WTC11 (cell line): ENCODE measurements at regions not wholly inside any gene's neighbourhood (a gene's known extent, or its start where the extent isn't known, plus 50 kb on each side); places are given as distances from the start of the nearest gene placed in this dataset.

Experiments
- ATAC-seq: fragments of 200-7000 bp; cut with Tn5 transposase; 2 replicates; pipeline ENCODE4 v1.10.0; 2021; ENCODE audit warnings: mild to moderate bottlenecking, moderate library complexity
- CTCF ChIA-PET: fragments of 300-600 bp; sonication (Branson Sonifier 250); formaldehyde crosslinking; loops from one replicate; lab custom pipeline; 2021; ENCODE audit warnings: antibody characterized with exemption; lab: Charles Lee
- POLR2A ChIA-PET: fragments of 350-600 bp; sonication (Branson Sonifier 250); formaldehyde crosslinking; loops from one replicate; lab custom pipeline; 2021; ENCODE audit warnings: antibody characterized with exemption; lab: Charles Lee
- DNase-seq: peaks from one replicate; pipeline ENCODE4 v3.0.0; 2021; ENCODE audit warnings: low spot score
- H3K27ac Mint-ChIP-seq: 2 replicates; pipeline ENCODE4 v1.8.0; 2021; ENCODE audit warnings: mixed read lengths
- H3K27me3 Mint-ChIP-seq: 2 replicates; pipeline ENCODE4 v1.8.0; 2021; ENCODE audit warnings: low read depth, mild to moderate bottlenecking, moderate library complexity, mixed read lengths
- H3K36me3 Mint-ChIP-seq: 2 replicates; pipeline ENCODE4 v1.8.0; 2021; ENCODE audit warnings: mixed read lengths
- H3K4me1 Mint-ChIP-seq: 2 replicates; pipeline ENCODE4 v1.8.0; 2022; ENCODE audit warnings: mixed read lengths
- H3K4me3 Mint-ChIP-seq: 2 replicates; pipeline ENCODE4 v1.8.0; 2021; ENCODE audit warnings: mild to moderate bottlenecking, moderate library complexity, mixed read lengths
- H3K9me3 Mint-ChIP-seq: 2 replicates; pipeline ENCODE4 v1.8.0; 2021; ENCODE audit warnings: mixed read lengths
- EMX1 ChIP-seq: fragments of 250-450 bp; sonication (Bioruptor Pico); IDR thresholded peaks from 2 replicates; pipeline ENCODE4 v1.8.0; 2021; ENCODE audit warnings: mild to moderate bottlenecking
- ESRRA ChIP-seq: sonication (generic); formaldehyde crosslinking; IDR thresholded peaks from 2 replicates; pipeline ENCODE4 v1.8.1; 2022; ENCODE audit warnings: mild to moderate bottlenecking, missing genetic modification reagents, borderline replicate concordance
- FOXJ3 ChIP-seq: sonication (generic); formaldehyde crosslinking; IDR thresholded peaks from 2 replicates; pipeline ENCODE4 v1.9.0; 2021; ENCODE audit warnings: missing genetic modification reagents, mild to moderate bottlenecking, borderline replicate concordance
- GABPB1 ChIP-seq: sonication (generic); formaldehyde crosslinking; IDR thresholded peaks from 2 replicates; pipeline ENCODE4 v1.8.1; 2023; ENCODE audit warnings: mild to moderate bottlenecking, missing genetic modification reagents
- GTF2I ChIP-seq: fragments of 250-450 bp; sonication (Bioruptor Pico); conservative IDR thresholded peaks from 2 replicates; pipeline ENCODE4 v1.4.0; 2021; ENCODE audit warnings: mild to moderate bottlenecking
- HMGA2 ChIP-seq: fragments of 250-450 bp; sonication (Bioruptor Pico); IDR thresholded peaks from 2 replicates; pipeline ENCODE4 v1.4.0; 2021; ENCODE audit warnings: mild to moderate bottlenecking, moderate library complexity
- JUN ChIP-seq: sonication (generic); formaldehyde crosslinking; IDR thresholded peaks from 2 replicates; pipeline ENCODE4 v1.8.0; 2023; ENCODE audit warnings: mild to moderate bottlenecking, missing genetic modification reagents
- NFATC4 ChIP-seq: fragments of 250-450 bp; sonication (Bioruptor Pico); IDR thresholded peaks from 2 replicates; pipeline ENCODE4 v1.9.0; 2021; ENCODE audit warnings: mild to moderate bottlenecking
- NR2C2 ChIP-seq: sonication (generic); formaldehyde crosslinking; IDR thresholded peaks from 2 replicates; pipeline ENCODE4 v1.8.0; 2022; ENCODE audit warnings: mild to moderate bottlenecking, missing genetic modification reagents
- SP1 ChIP-seq: sonication (generic); formaldehyde crosslinking; conservative IDR thresholded peaks from 2 replicates; pipeline ENCODE4 v1.8.1; 2022; ENCODE audit warnings: missing genetic modification reagents
- TCF7 ChIP-seq: sonication (generic); formaldehyde crosslinking; IDR thresholded peaks from 2 replicates; pipeline ENCODE4 v1.8.0; 2022; ENCODE audit warnings: mild to moderate bottlenecking, low read depth, missing genetic modification reagents, moderate library complexity
- ZNF263 ChIP-seq: sonication (generic); formaldehyde crosslinking; IDR thresholded peaks from 2 replicates; pipeline ENCODE4 v1.8.1; 2022; ENCODE audit warnings: low read depth, mild to moderate bottlenecking, moderate library complexity, missing genetic modification reagents
- ZNF317 ChIP-seq: sonication (generic); formaldehyde crosslinking; IDR thresholded peaks from 2 replicates; pipeline ENCODE4 v1.8.1; 2023; ENCODE audit warnings: low read depth, mild to moderate bottlenecking, moderate library complexity, missing genetic modification reagents, borderline replicate concordance
- ZNF423 ChIP-seq: fragments of 250-450 bp; sonication (Bioruptor Pico); IDR thresholded peaks from 2 replicates; pipeline ENCODE4 v2.1.2; 2022; ENCODE audit warnings: mild to moderate bottlenecking, moderate library complexity
- TF ChIP-seq, protein P1 (sequence below): sonication (generic); formaldehyde crosslinking; IDR thresholded peaks from 2 replicates; pipeline ENCODE4 v1.8.0; 2022; ENCODE audit warnings: mild to moderate bottlenecking, missing genetic modification reagents
- TF ChIP-seq, protein P2 (sequence below): sonication (generic); formaldehyde crosslinking; conservative IDR thresholded peaks from 2 replicates; pipeline ENCODE4 v1.8.1; 2022; ENCODE audit warnings: mild to moderate bottlenecking, missing genetic modification reagents
- TF ChIP-seq, protein P3 (sequence below): fragments of 250-450 bp; sonication (Bioruptor Pico); IDR thresholded peaks from 2 replicates; pipeline ENCODE4 v1.9.0; 2021; ENCODE audit warnings: moderate library complexity, mild to moderate bottlenecking, inconsistent platforms, borderline replicate concordance
- TF ChIP-seq, protein P4 (sequence below): fragments of 250-450 bp; sonication (Bioruptor Pico); IDR thresholded peaks from 2 replicates; pipeline ENCODE4 v1.9.0; 2021; ENCODE audit warnings: mild to moderate bottlenecking, borderline replicate concordance
- TF ChIP-seq, protein P5 (sequence below): sonication (generic); formaldehyde crosslinking; IDR thresholded peaks from 2 replicates; pipeline ENCODE4 v1.8.0; 2022; ENCODE audit warnings: missing genetic modification reagents

DNA sequence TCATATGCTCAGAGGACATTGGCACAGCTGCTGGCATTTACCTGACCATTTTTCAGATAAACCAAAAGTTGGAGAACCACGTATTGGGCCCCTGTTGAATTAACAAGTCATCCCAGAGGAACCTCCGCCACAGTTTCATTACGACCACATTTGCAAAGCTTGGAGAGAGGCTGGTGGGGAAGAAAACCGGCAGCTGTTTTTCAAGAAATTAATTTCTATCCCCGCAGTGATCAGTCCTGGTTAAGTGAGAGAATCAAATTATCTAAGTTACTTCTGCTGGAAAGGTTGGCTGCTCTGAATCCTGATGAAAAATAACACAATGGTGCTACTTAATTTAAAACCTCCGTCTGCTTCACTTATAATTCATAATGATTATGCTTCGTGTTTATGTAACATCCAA, 737.1 kb upstream of the AUTS2 start (continued):
- TF ChIP-seq, protein P1, sequence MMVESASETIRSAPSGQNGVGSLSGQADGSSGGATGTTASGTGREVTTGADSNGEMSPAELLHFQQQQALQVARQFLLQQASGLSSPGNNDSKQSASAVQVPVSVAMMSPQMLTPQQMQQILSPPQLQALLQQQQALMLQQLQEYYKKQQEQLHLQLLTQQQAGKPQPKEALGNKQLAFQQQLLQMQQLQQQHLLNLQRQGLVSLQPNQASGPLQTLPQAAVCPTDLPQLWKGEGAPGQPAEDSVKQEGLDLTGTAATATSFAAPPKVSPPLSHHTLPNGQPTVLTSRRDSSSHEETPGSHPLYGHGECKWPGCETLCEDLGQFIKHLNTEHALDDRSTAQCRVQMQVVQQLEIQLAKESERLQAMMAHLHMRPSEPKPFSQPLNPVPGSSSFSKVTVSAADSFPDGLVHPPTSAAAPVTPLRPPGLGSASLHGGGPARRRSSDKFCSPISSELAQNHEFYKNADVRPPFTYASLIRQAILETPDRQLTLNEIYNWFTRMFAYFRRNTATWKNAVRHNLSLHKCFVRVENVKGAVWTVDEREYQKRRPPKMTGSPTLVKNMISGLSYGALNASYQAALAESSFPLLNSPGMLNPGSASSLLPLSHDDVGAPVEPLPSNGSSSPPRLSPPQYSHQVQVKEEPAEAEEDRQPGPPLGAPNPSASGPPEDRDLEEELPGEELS (CRISPR knock-in tag), result no peak

DNA sequence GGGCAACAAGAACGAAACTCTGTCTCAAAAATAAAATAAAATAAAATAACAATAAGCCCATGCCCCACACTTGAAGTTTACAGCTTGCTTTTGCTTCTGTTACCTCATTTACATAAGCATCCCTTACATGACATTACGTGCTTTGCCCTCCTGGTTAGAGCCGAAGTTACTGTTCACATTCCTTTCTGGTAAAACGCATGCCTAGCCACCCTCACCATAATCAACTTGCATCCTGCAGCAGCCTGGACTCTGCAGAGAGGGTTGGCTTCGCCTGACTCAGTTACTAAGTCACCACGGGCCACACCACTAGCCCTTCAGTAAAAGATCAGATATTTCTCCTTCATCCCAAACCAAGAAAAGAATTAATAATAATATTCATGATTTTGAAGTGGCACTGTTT, 736.0 kb upstream of the AUTS2 start:
- no peaks in the 10 kb centered on the region; the same call in 1 of the 2 replicates for H3K27me3 Mint-ChIP-seq
- ATAC-seq (no peak), DNase-seq (no peak)
- no peaks in the 10 kb centered on the region for H3K9me3 Mint-ChIP-seq
- no peak overlapping the region for H3K27ac Mint-ChIP-seq
- H3K36me3 Mint-ChIP-seq, result no peaks in the 10 kb centered on the region
- TF ChIP-seq NR2C2 (CRISPR knock-in tag) (no peak), JUN (no peak), NFATC4 (CRISPR knock-in tag) (no peak), ZNF263 (CRISPR knock-in tag) (no peak)
- TF ChIP-seq, protein P2, sequence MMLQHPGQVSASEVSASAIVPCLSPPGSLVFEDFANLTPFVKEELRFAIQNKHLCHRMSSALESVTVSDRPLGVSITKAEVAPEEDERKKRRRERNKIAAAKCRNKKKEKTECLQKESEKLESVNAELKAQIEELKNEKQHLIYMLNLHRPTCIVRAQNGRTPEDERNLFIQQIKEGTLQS (CRISPR knock-in tag), result no peak
- ChIA-PET POLR2A (no interaction called here), CTCF (no interaction called here)
- peaks cover 18% of the 10 kb centered on the region for H3K4me1 Mint-ChIP-seq
- no peak overlapping the region for H3K4me3 Mint-ChIP-seq

DNA sequence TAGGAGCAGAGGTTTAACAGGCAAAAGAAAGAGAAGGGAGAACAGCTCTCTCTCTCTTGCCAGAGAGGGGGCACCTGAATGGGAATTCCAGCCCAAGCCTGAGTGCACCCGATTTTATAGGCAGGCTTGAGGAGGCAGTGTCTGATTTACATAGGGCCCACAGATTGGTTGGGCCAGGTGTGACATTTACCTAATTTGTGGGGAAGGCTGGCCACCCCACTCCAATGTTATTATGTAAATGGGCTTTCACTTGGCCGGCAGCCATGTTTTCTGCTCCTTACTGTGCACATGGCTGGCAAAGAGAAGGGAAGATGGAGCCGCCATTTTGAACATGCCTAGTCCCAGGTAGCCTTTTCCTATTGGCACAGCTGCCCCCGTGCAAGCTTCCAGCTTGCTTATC, 735.5 kb upstream of the AUTS2 start:
- H3K27ac Mint-ChIP-seq, result no peak overlapping the region
- no peaks in the 10 kb centered on the region; the same call in 1 of the 2 replicates for H3K27me3 Mint-ChIP-seq
- POLR2A ChIA-PET, result no interaction called here
- CTCF ChIA-PET, result no interaction called here
- no peak for DNase-seq
- peaks cover 2% of the 10 kb centered on the region for H3K9me3 Mint-ChIP-seq
- H3K4me1 Mint-ChIP-seq, result peaks cover 22% of the 10 kb centered on the region
- TF ChIP-seq, protein P3, sequence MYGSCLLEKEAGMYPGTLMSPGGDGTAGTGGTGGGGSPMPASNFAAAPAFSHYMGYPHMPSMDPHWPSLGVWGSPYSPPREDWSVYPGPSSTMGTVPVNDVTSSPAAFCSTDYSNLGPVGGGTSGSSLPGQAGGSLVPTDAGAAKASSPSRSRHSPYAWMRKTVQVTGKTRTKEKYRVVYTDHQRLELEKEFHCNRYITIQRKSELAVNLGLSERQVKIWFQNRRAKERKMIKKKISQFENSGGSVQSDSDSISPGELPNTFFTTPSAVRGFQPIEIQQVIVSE, result no peak
- TF ChIP-seq ZNF423 (CRISPR knock-in tag), result no peak
- no peak for TF ChIP-seq ZNF317
- no peak for TF ChIP-seq SP1
- TF ChIP-seq TCF7 (CRISPR knock-in tag), result no peak
- TF ChIP-seq, all 79 proteins: peak for 0
- H3K4me3 Mint-ChIP-seq, result no peak overlapping the region
- H3K36me3 Mint-ChIP-seq, result no peaks in the 10 kb centered on the region
- no peak for ATAC-seq

DNA sequence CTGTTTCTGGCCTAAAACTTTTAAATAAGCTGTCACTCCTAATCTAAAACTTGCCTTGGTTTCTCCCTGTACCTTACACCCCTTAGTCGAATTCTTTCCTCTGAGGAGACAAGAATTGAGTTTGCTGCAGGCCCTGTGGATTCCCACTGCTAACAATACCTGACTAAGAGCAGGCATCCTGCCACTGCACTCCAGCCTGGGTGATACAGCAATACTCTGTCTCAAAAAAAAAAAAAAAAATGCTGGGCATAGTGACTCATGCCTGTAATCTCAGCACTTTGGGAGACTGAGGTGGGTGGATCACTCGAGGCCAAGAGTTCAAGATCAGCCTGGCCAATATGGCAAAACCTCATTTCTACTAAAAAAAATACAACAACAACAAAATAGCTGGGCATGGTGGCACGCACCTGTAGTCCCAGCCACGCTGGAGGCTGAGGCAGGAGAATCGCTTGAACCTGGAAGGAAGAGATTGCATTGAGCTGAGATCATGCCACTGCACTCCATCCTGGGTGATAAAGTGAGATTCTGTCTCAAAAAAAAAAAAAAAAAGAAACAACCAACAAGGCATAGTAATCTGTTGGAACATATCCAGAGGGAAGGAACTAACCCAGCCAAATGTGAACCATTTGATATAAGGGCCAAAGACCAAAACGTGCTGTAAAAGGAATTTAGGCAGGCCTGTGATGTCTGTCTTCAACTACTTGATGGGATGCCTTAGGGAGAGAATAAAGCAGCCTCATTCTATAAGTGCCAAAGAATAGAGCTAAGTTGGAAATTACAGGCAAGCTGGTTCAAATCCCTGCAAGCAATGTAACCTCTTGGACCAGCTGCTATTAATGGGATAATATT, 732.7 kb upstream of the AUTS2 start:
- Mint-ChIP-seq H3K36me3 (no peaks in the 10 kb centered on the region), H3K9me3 (peaks cover 27% of the 10 kb centered on the region), H3K27ac (peak overlapping the region; percentile 83), H3K27me3 (peaks cover 5% of the 10 kb centered on the region), H3K4me3 (no peak overlapping the region), H3K4me1 (peaks cover 30% of the 10 kb centered on the region)
- DNase-seq (no peak), ATAC-seq (no peak)
- ChIA-PET CTCF (interaction anchor here (1.4 kb wide), 1 partner anchor 18 kb away, joined by 5 read pairs; no protein-coding TSS in a partner anchor), POLR2A (interaction anchor here (0.6 kb wide), 1 partner anchor 382 kb away, joined by 3 read pairs; no protein-coding TSS in a partner anchor)
- TF ChIP-seq TCF7 (CRISPR knock-in tag) (no peak), HMGA2 (CRISPR knock-in tag) (no peak), EMX1 (no peak), GABPB1 (CRISPR knock-in tag) (no peak), NFATC4 (CRISPR knock-in tag) (no peak), GTF2I (CRISPR knock-in tag) (no peak), ESRRA (CRISPR knock-in tag) (no peak), FOXJ3 (CRISPR knock-in tag) (no peak)
- TF ChIP-seq, protein P4, sequence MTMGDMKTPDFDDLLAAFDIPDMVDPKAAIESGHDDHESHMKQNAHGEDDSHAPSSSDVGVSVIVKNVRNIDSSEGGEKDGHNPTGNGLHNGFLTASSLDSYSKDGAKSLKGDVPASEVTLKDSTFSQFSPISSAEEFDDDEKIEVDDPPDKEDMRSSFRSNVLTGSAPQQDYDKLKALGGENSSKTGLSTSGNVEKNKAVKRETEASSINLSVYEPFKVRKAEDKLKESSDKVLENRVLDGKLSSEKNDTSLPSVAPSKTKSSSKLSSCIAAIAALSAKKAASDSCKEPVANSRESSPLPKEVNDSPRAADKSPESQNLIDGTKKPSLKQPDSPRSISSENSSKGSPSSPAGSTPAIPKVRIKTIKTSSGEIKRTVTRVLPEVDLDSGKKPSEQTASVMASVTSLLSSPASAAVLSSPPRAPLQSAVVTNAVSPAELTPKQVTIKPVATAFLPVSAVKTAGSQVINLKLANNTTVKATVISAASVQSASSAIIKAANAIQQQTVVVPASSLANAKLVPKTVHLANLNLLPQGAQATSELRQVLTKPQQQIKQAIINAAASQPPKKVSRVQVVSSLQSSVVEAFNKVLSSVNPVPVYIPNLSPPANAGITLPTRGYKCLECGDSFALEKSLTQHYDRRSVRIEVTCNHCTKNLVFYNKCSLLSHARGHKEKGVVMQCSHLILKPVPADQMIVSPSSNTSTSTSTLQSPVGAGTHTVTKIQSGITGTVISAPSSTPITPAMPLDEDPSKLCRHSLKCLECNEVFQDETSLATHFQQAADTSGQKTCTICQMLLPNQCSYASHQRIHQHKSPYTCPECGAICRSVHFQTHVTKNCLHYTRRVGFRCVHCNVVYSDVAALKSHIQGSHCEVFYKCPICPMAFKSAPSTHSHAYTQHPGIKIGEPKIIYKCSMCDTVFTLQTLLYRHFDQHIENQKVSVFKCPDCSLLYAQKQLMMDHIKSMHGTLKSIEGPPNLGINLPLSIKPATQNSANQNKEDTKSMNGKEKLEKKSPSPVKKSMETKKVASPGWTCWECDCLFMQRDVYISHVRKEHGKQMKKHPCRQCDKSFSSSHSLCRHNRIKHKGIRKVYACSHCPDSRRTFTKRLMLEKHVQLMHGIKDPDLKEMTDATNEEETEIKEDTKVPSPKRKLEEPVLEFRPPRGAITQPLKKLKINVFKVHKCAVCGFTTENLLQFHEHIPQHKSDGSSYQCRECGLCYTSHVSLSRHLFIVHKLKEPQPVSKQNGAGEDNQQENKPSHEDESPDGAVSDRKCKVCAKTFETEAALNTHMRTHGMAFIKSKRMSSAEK (CRISPR knock-in tag), result no peak
- TF ChIP-seq, protein P5, sequence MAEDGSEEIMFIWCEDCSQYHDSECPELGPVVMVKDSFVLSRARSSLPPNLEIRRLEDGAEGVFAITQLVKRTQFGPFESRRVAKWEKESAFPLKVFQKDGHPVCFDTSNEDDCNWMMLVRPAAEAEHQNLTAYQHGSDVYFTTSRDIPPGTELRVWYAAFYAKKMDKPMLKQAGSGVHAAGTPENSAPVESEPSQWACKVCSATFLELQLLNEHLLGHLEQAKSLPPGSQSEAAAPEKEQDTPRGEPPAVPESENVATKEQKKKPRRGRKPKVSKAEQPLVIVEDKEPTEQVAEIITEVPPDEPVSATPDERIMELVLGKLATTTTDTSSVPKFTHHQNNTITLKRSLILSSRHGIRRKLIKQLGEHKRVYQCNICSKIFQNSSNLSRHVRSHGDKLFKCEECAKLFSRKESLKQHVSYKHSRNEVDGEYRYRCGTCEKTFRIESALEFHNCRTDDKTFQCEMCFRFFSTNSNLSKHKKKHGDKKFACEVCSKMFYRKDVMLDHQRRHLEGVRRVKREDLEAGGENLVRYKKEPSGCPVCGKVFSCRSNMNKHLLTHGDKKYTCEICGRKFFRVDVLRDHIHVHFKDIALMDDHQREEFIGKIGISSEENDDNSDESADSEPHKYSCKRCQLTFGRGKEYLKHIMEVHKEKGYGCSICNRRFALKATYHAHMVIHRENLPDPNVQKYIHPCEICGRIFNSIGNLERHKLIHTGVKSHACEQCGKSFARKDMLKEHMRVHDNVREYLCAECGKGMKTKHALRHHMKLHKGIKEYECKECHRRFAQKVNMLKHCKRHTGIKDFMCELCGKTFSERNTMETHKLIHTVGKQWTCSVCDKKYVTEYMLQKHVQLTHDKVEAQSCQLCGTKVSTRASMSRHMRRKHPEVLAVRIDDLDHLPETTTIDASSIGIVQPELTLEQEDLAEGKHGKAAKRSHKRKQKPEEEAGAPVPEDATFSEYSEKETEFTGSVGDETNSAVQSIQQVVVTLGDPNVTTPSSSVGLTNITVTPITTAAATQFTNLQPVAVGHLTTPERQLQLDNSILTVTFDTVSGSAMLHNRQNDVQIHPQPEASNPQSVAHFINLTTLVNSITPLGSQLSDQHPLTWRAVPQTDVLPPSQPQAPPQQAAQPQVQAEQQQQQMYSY (CRISPR knock-in tag), result no peak
